ENCODE measurements at regions not wholly inside any gene's neighbourhood (a gene's known extent, or its start where the extent isn't known, plus 50 kb on each side); places are given as distances from the start of the nearest gene placed in this dataset.
"Not testable (repeated sequence)": the region's sequence is repeated elsewhere in the genome, so short reads cannot be mapped to it uniquely, and the experiment has no call there.

- Mint-ChIP-seq H3K27me3 (peaks cover 8% of the 10 kb centered on the region), H3K36me3 (no peaks in the 10 kb centered on the region), H3K27ac (no peak overlapping the region), H3K4me1 (peaks cover 4% of the 10 kb centered on the region), H3K4me3 (no peak overlapping the region), H3K9me3 (no peaks in the 10 kb centered on the region)
- DNase-seq, result no peak
Observed at GRCh38 chr1:178572604-178573003, 59.7 kb downstream of the TEX35 start.

GRCh38 chr1:178573330-178573729, 60.4 kb downstream of the TEX35 start:
- Mint-ChIP-seq H3K9me3 (no peaks in the 10 kb centered on the region), H3K36me3 (no peaks in the 10 kb centered on the region), H3K27me3 (peaks cover 8% of the 10 kb centered on the region), H3K27ac (no peak overlapping the region), H3K4me3 (no peak overlapping the region), H3K4me1 (peaks cover 4% of the 10 kb centered on the region)
- DNase-seq, result no peak

GRCh38 chr1:178574345-178574744, 61.4 kb downstream of the TEX35 start:
- no peak for DNase-seq
- Mint-ChIP-seq H3K9me3 (no peaks in the 10 kb centered on the region), H3K4me1 (peaks cover 4% of the 10 kb centered on the region), H3K4me3 (no peak overlapping the region), H3K27ac (no peak overlapping the region), H3K27me3 (peaks cover 8% of the 10 kb centered on the region), H3K36me3 (no peaks in the 10 kb centered on the region)

- H3K9me3 Mint-ChIP-seq, result no peaks in the 10 kb centered on the region
- H3K4me1 Mint-ChIP-seq, result peaks cover 4% of the 10 kb centered on the region
- no peak overlapping the region for H3K4me3 Mint-ChIP-seq
- H3K36me3 Mint-ChIP-seq, result no peaks in the 10 kb centered on the region
- H3K27me3 Mint-ChIP-seq, result peaks cover 3% of the 10 kb centered on the region
- peak overlapping the region; percentile 31 for H3K27ac Mint-ChIP-seq
- DNase-seq, result no peak
Observed at GRCh38 chr1:178575611-178576361, 62.9 kb downstream of the TEX35 start.

- Mint-ChIP-seq H3K9me3 (no peaks in the 10 kb centered on the region), H3K4me3 (no peak overlapping the region), H3K27me3 (peaks cover under 1% of the 10 kb centered on the region), H3K36me3 (no peaks in the 10 kb centered on the region), H3K4me1 (peaks cover 4% of the 10 kb centered on the region), H3K27ac (no peak overlapping the region)
- DNase-seq, result no peak
Observed at GRCh38 chr1:178576841-178577240, 63.9 kb downstream of the TEX35 start.

GRCh38 chr1:178577882-178578281, 65.0 kb downstream of the TEX35 start:
- no peak overlapping the region for H3K4me3 Mint-ChIP-seq
- no peaks in the 10 kb centered on the region for H3K27me3 Mint-ChIP-seq
- no peak for DNase-seq
- no peaks in the 10 kb centered on the region for H3K36me3 Mint-ChIP-seq
- no peak overlapping the region for H3K27ac Mint-ChIP-seq
- H3K4me1 Mint-ChIP-seq, result peaks cover 4% of the 10 kb centered on the region
- no peaks in the 10 kb centered on the region for H3K9me3 Mint-ChIP-seq

GRCh38 chr1:178578541-178578940, 65.6 kb downstream of the TEX35 start:
- Mint-ChIP-seq H3K36me3 (no peaks in the 10 kb centered on the region), H3K27ac (no peak overlapping the region), H3K4me1 (peaks cover 2% of the 10 kb centered on the region), H3K9me3 (no peaks in the 10 kb centered on the region), H3K27me3 (no peaks in the 10 kb centered on the region), H3K4me3 (no peak overlapping the region)
- DNase-seq, result no peak

GRCh38 chr1:178579095-178579494, 66.2 kb downstream of the TEX35 start:
- Mint-ChIP-seq H3K27ac (no peak overlapping the region), H3K4me1 (no peaks in the 10 kb centered on the region), H3K4me3 (no peak overlapping the region), H3K9me3 (no peaks in the 10 kb centered on the region), H3K27me3 (no peaks in the 10 kb centered on the region), H3K36me3 (no peaks in the 10 kb centered on the region)
- no peak for DNase-seq

- Mint-ChIP-seq H3K36me3 (no peaks in the 10 kb centered on the region), H3K4me3 (no peak overlapping the region), H3K27me3 (no peaks in the 10 kb centered on the region), H3K27ac (no peak overlapping the region), H3K9me3 (no peaks in the 10 kb centered on the region), H3K4me1 (no peaks in the 10 kb centered on the region)
- DNase-seq, result no peak
Observed at GRCh38 chr1:178579562-178579961, 66.7 kb downstream of the TEX35 start.

GRCh38 chr1:178580096-178580495, 67.2 kb downstream of the TEX35 start:
- Mint-ChIP-seq H3K9me3 (no peaks in the 10 kb centered on the region), H3K27ac (no peak overlapping the region), H3K4me3 (no peak overlapping the region), H3K4me1 (no peaks in the 10 kb centered on the region), H3K27me3 (no peaks in the 10 kb centered on the region), H3K36me3 (no peaks in the 10 kb centered on the region)
- no peak for DNase-seq

- no peaks in the 10 kb centered on the region for H3K9me3 Mint-ChIP-seq
- no peaks in the 10 kb centered on the region for H3K4me1 Mint-ChIP-seq
- H3K36me3 Mint-ChIP-seq, result no peaks in the 10 kb centered on the region
- H3K27ac Mint-ChIP-seq, result peak overlapping the region; percentile 59
- no peaks in the 10 kb centered on the region for H3K27me3 Mint-ChIP-seq
- H3K4me3 Mint-ChIP-seq, result no peak overlapping the region
- DNase-seq, result no peak
Observed at GRCh38 chr1:178580876-178581275, 68.0 kb downstream of the TEX35 start.

- Mint-ChIP-seq H3K4me3 (no peak overlapping the region), H3K27me3 (no peaks in the 10 kb centered on the region), H3K4me1 (no peaks in the 10 kb centered on the region), H3K9me3 (no peaks in the 10 kb centered on the region), H3K36me3 (no peaks in the 10 kb centered on the region), H3K27ac (peak overlapping the region; percentile 59)
- no peak for DNase-seq
Observed at GRCh38 chr1:178581351-178582303, 68.7 kb downstream of the TEX35 start.

- no peak for DNase-seq
- Mint-ChIP-seq H3K36me3 (no peaks in the 10 kb centered on the region), H3K27ac (no peak overlapping the region), H3K4me1 (no peaks in the 10 kb centered on the region), H3K9me3 (peaks cover 1% of the 10 kb centered on the region), H3K27me3 (peaks cover 20% of the 10 kb centered on the region), H3K4me3 (no peak overlapping the region)
Observed at GRCh38 chr1:178587096-178587495, 74.2 kb downstream of the TEX35 start.

GRCh38 chr1:178587975-178588374, 75.1 kb downstream of the TEX35 start:
- Mint-ChIP-seq H3K27me3 (peaks cover 20% of the 10 kb centered on the region), H3K4me3 (no peak overlapping the region), H3K27ac (no peak overlapping the region), H3K9me3 (peaks cover 1% of the 10 kb centered on the region), H3K36me3 (no peaks in the 10 kb centered on the region), H3K4me1 (no peaks in the 10 kb centered on the region)
- no peak for DNase-seq

GRCh38 chr1:178589042-178589441, 76.1 kb downstream of the TEX35 start:
- not testable (repeated sequence) for H3K9me3 Mint-ChIP-seq, H3K27ac Mint-ChIP-seq, H3K4me1 Mint-ChIP-seq, H3K36me3 Mint-ChIP-seq, H3K4me3 Mint-ChIP-seq, DNase-seq
- H3K27me3 Mint-ChIP-seq, result peaks cover 20% of the 10 kb centered on the region

All from activated naive CD8-positive, alpha-beta T cell treated with anti-CD3 and anti-CD28 coated beads for 36 hours (primary cell).